ENCODE measurements at regions not wholly inside any gene's neighbourhood (a gene's known extent, or its start where the extent isn't known, plus 50 kb on each side); places are given as distances from the start of the nearest gene placed in this dataset.

DNA sequence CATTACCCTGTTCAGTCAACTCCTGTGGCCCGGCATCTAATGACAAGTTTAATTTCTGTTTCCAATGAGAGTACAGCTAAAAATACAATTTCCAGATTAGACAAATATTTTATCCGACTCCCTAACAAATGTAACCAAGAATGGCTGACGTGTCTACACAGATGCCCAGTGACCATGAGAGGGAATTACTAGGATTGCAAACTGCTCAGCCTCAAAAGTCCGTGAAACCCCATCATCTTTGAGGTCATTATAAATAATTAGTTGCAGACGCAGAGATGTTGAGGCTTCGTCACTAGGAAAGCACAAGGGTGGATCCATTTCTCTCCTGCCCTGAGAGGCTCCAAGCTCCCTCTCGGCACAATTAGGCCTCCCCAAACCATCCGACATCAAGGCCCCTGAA lies 104.1 kb upstream of the ZNF507 start (continued):
- TF ChIP-seq, protein P1, sequence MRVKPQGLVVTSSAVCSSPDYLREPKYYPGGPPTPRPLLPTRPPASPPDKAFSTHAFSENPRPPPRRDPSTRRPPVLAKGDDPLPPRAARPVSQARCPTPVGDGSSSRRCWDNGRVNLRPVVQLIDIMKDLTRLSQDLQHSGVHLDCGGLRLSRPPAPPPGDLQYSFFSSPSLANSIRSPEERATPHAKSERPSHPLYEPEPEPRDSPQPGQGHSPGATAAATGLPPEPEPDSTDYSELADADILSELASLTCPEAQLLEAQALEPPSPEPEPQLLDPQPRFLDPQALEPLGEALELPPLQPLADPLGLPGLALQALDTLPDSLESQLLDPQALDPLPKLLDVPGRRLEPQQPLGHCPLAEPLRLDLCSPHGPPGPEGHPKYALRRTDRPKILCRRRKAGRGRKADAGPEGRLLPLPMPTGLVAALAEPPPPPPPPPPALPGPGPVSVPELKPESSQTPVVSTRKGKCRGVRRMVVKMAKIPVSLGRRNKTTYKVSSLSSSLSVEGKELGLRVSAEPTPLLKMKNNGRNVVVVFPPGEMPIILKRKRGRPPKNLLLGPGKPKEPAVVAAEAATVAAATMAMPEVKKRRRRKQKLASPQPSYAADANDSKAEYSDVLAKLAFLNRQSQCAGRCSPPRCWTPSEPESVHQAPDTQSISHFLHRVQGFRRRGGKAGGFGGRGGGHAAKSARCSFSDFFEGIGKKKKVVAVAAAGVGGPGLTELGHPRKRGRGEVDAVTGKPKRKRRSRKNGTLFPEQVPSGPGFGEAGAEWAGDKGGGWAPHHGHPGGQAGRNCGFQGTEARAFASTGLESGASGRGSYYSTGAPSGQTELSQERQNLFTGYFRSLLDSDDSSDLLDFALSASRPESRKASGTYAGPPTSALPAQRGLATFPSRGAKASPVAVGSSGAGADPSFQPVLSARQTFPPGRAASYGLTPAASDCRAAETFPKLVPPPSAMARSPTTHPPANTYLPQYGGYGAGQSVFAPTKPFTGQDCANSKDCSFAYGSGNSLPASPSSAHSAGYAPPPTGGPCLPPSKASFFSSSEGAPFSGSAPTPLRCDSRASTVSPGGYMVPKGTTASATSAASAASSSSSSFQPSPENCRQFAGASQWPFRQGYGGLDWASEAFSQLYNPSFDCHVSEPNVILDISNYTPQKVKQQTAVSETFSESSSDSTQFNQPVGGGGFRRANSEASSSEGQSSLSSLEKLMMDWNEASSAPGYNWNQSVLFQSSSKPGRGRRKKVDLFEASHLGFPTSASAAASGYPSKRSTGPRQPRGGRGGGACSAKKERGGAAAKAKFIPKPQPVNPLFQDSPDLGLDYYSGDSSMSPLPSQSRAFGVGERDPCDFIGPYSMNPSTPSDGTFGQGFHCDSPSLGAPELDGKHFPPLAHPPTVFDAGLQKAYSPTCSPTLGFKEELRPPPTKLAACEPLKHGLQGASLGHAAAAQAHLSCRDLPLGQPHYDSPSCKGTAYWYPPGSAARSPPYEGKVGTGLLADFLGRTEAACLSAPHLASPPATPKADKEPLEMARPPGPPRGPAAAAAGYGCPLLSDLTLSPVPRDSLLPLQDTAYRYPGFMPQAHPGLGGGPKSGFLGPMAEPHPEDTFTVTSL (CRISPR knock-in tag; IDR thresholded peaks at IDR 0.05; ENCODE audit: borderline replicate concordance): no peak
- TF ChIP-seq ZNF263 (CRISPR knock-in tag; IDR thresholded peaks at IDR 0.05): no peak
- TF ChIP-seq KDM2A (CRISPR knock-in tag; IDR thresholded peaks at IDR 0.05; ENCODE audit: borderline replicate concordance, low read depth): no peak
- TF ChIP-seq, protein P2, sequence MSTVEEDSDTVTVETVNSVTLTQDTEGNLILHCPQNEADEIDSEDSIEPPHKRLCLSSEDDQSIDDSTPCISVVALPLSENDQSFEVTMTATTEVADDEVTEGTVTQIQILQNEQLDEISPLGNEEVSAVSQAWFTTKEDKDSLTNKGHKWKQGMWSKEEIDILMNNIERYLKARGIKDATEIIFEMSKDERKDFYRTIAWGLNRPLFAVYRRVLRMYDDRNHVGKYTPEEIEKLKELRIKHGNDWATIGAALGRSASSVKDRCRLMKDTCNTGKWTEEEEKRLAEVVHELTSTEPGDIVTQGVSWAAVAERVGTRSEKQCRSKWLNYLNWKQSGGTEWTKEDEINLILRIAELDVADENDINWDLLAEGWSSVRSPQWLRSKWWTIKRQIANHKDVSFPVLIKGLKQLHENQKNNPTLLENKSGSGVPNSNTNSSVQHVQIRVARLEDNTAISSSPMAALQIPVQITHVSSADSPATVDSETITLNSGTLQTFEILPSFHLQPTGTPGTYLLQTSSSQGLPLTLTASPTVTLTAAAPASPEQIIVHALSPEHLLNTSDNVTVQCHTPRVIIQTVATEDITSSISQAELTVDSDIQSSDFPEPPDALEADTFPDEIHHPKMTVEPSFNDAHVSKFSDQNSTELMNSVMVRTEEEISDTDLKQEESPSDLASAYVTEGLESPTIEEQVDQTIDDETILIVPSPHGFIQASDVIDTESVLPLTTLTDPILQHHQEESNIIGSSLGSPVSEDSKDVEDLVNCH (CRISPR knock-in tag; IDR thresholded peaks at IDR 0.05): no peak
- no peak for TF ChIP-seq ARHGAP35 (CRISPR knock-in tag; IDR thresholded peaks at IDR 0.05; ENCODE audit: borderline replicate concordance)
- TF ChIP-seq, protein P3, sequence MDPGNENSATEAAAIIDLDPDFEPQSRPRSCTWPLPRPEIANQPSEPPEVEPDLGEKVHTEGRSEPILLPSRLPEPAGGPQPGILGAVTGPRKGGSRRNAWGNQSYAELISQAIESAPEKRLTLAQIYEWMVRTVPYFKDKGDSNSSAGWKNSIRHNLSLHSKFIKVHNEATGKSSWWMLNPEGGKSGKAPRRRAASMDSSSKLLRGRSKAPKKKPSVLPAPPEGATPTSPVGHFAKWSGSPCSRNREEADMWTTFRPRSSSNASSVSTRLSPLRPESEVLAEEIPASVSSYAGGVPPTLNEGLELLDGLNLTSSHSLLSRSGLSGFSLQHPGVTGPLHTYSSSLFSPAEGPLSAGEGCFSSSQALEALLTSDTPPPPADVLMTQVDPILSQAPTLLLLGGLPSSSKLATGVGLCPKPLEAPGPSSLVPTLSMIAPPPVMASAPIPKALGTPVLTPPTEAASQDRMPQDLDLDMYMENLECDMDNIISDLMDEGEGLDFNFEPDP (CRISPR knock-in tag; conservative IDR thresholded peaks at IDR 0.05): no peak

Measured in HepG2 (cell line).